IMR-90 (cell line): ENCODE measurements at regions not wholly inside any gene's neighbourhood (a gene's known extent, or its start where the extent isn't known, plus 50 kb on each side); places are given as distances from the start of the nearest gene placed in this dataset.
"Not testable (repeated sequence)": the region's sequence is repeated elsewhere in the genome, so short reads cannot be mapped to it uniquely, and the experiment has no call there.

Source experiments
- ATAC-seq: fragments of 200-7000 bp; cut with Tn5 transposase; 2 replicates; pipeline ENCODE4 v1.9.1; 2020; ENCODE audit warnings: low read depth, mild to moderate bottlenecking, moderate library complexity
- BruUV-seq: library from RNA; stranded (reverse); fragments of 400-500 nt; replicated peaks from 2 replicates; lab custom pipeline; 2021; lab: Mats Ljungman, UMichigan
- CTCF ChIA-PET: fragments of 300-600 bp; formaldehyde crosslinking; extraction: SDS; loops from one replicate; lab custom pipeline; 2021; ENCODE audit warnings: antibody characterized with exemption; lab: Yijun Ruan, JAX
- POLR2A ChIA-PET: fragments of 300-600 bp; sonication (Branson Sonifier 250); formaldehyde crosslinking; loops from one replicate; lab custom pipeline; 2022; ENCODE audit warnings: antibody characterized with exemption; ENCODE audit not compliant: unreplicated experiment; lab: Charles Lee
- DNase-seq: peaks from one replicate; pipeline ENCODE4 v3.0.0; 2013
- H2AFZ ChIP-seq: replicated peaks from 2 replicates; pipeline ENCODE3; 2013; ENCODE audit warnings: low read length, mild to moderate bottlenecking; ENCODE audit not compliant: poor library complexity
- H2AK5ac ChIP-seq: 2 replicates; pipeline ENCODE4 v1.6.1; 2013; ENCODE audit warnings: low read depth, low read length, inconsistent platforms
- H2AK9ac ChIP-seq: replicated peaks from 2 replicates; pipeline ENCODE3; 2013; ENCODE audit warnings: mild to moderate bottlenecking, low read depth, low read length, moderate library complexity; ENCODE audit not compliant: poor library complexity
- H2BK120ac ChIP-seq: 2 replicates; pipeline ENCODE4 v1.6.1; 2013; ENCODE audit warnings: low read depth, low read length, inconsistent platforms
- H2BK15ac ChIP-seq: 3 replicates; pipeline ENCODE4 v1.6.1; 2013; ENCODE audit warnings: low read depth, low read length, inconsistent platforms
- H2BK20ac ChIP-seq: 2 replicates; pipeline ENCODE4 v1.6.1; 2013; ENCODE audit warnings: low read depth, mild to moderate bottlenecking, inconsistent platforms, low read length, moderate library complexity
- H2BK5ac ChIP-seq: 2 replicates; pipeline ENCODE4 v1.6.1; 2013; ENCODE audit warnings: mild to moderate bottlenecking, low read depth, low read length, inconsistent platforms; ENCODE audit not compliant: poor library complexity, severe bottlenecking
- H3K14ac ChIP-seq: replicated peaks from 2 replicates; pipeline ENCODE4 v1.6.1; 2013; ENCODE audit warnings: low read depth, low read length, inconsistent platforms
- H3K18ac ChIP-seq: 2 replicates; pipeline ENCODE4 v1.6.1; 2013; ENCODE audit warnings: low read depth, low read length, control low read depth
- H3K23ac ChIP-seq: 2 replicates; pipeline ENCODE4 v1.6.1; 2013; ENCODE audit warnings: low read depth, low read length, inconsistent platforms
- H3K27ac ChIP-seq: 2 replicates; pipeline ENCODE4 v1.5.1; 2013; ENCODE audit warnings: mild to moderate bottlenecking, control low read depth, low read length; ENCODE audit not compliant: insufficient read depth
- H3K27me3 ChIP-seq: 2 replicates; pipeline ENCODE4 v1.6.1; 2013; ENCODE audit warnings: low read length; ENCODE audit not compliant: control insufficient read depth, insufficient read depth
- H3K36me3 ChIP-seq: 2 replicates; pipeline ENCODE4 v1.6.1; 2013; ENCODE audit warnings: low read length, mixed read lengths; ENCODE audit not compliant: control insufficient read depth, insufficient read depth
- H3K4ac ChIP-seq: 2 replicates; pipeline ENCODE4 v1.6.1; 2013; ENCODE audit warnings: low read depth, low read length, inconsistent platforms
- H3K4me1 ChIP-seq: 2 replicates; pipeline ENCODE4 v1.6.1; 2013; ENCODE audit warnings: low read length, mixed read lengths; ENCODE audit not compliant: control insufficient read depth, insufficient read depth
- H3K4me2 ChIP-seq: 2 replicates; pipeline ENCODE4 v1.6.1; 2013; ENCODE audit warnings: low read depth, mild to moderate bottlenecking, control low read depth, low read length, moderate library complexity
- H3K4me3 ChIP-seq: 2 replicates; pipeline ENCODE4 v1.5.1; 2013; ENCODE audit warnings: low read depth, mild to moderate bottlenecking, control low read depth, low read length, moderate library complexity; ENCODE audit not compliant: insufficient read depth
- H3K56ac ChIP-seq: 2 replicates; pipeline ENCODE4 v1.6.1; 2013; ENCODE audit warnings: low read length, inconsistent platforms; ENCODE audit not compliant: insufficient read depth; ENCODE audit errors: extremely low read depth
- H3K79me1 ChIP-seq, 2 experiments: 2 replicates each; pipeline ENCODE4 v1.6.1; 2013; ENCODE audit warnings: low read length in 2 of 2, inconsistent platforms in 1 of 2, low read depth in 1 of 2
- H3K9ac ChIP-seq: 2 replicates; pipeline ENCODE4 v1.6.1; 2013; ENCODE audit warnings: low read depth, low read length, control low read depth
- H3K9me1 ChIP-seq: 2 replicates; pipeline ENCODE4 v1.6.1; 2013; ENCODE audit warnings: low read length, inconsistent platforms; ENCODE audit not compliant: insufficient read depth
- H3K9me3 ChIP-seq: 2 replicates; pipeline ENCODE4 v1.6.1; 2013; ENCODE audit warnings: low read length; ENCODE audit not compliant: control insufficient read depth, insufficient read depth
- H4K20me1 ChIP-seq: 2 replicates; pipeline ENCODE4 v1.6.1; 2013; ENCODE audit warnings: low read length, inconsistent platforms; ENCODE audit not compliant: insufficient read depth
- H4K5ac ChIP-seq: 2 replicates; pipeline ENCODE4 v1.6.1; 2013; ENCODE audit warnings: mild to moderate bottlenecking, low read depth, low read length, control low read depth
- H4K8ac ChIP-seq, 2 experiments: 2 replicates each; pipeline ENCODE4 v1.6.1; 2013; ENCODE audit warnings: low read depth in 2 of 2, low read length in 2 of 2, control low read depth in 1 of 2, inconsistent platforms in 1 of 2
- H4K91ac ChIP-seq: 2 replicates; pipeline ENCODE4 v1.6.1; 2013; ENCODE audit warnings: low read depth, low read length, inconsistent platforms; ENCODE audit not compliant: insufficient read depth
- BHLHE40 ChIP-seq: fragments of 150-350 bp; IDR thresholded peaks from 2 replicates; pipeline ENCODE4 v1.6.1; 2016; ENCODE audit warnings: mild to moderate bottlenecking, low read depth, low read length
- CHD1 ChIP-seq: IDR thresholded peaks from 2 replicates; pipeline ENCODE4 v1.6.1; 2012; ENCODE audit warnings: low read depth, low read length, improper control_type of control experiment
- ELK1 ChIP-seq: fragments of 150-350 bp; IDR thresholded peaks from 2 replicates; pipeline ENCODE4 v1.6.1; 2016; ENCODE audit warnings: low read depth, mild to moderate bottlenecking, low read length, moderate library complexity, borderline replicate concordance
- NFE2L2 ChIP-seq: fragments of 150-350 bp; IDR thresholded peaks from 2 replicates; pipeline ENCODE4 v1.6.1; 2016; ENCODE audit warnings: low read depth, mild to moderate bottlenecking, low read length
- POLR2A ChIP-seq: IDR thresholded peaks from 2 replicates; pipeline ENCODE4 v1.6.1; 2012; ENCODE audit warnings: mild to moderate bottlenecking, low read depth, low read length
- RAD21 ChIP-seq: IDR thresholded peaks from 2 replicates; pipeline ENCODE4 v1.6.1; 2012; ENCODE audit warnings: low read length, improper control_type of control experiment
- RFX5 ChIP-seq: IDR thresholded peaks from 2 replicates; pipeline ENCODE4 v1.8.0; 2012; ENCODE audit warnings: low read depth, mild to moderate bottlenecking, low read length, moderate library complexity
- WGBS, 2 experiments: methylation state at CpG; one replicate each; pipeline versions ENCODE4 v1.1.5 to v1.1.7; 2013; ENCODE audit warnings: missing lambda C conversion rate in 2 of 2; ENCODE audit not compliant: insufficient read length in 1 of 2; ENCODE audit errors: extremely low coverage in 2 of 2; 5-methylcytosine and 5-hydroxymethylcytosine counted together
- dilution Hi-C: fragments of 300-500 bp; cut with HindIII; formaldehyde crosslinking; loops from one replicate; pipeline ENCODE4 v1.14.3; 2018; ENCODE audit warnings: low sequenced_read_pairs; ENCODE audit not compliant: unreplicated experiment
- in situ Hi-C: fragments of 300-500 bp; cut with MboI; formaldehyde crosslinking; loops from 3 replicates; pipeline ENCODE4 v1.14.3; 2019; ENCODE audit warnings: low sequenced_read_pairs, inconsistent platforms, mixed read lengths
- intact Hi-C: fragments of 100-400 bp; cut with micrococcal nuclease; formaldehyde crosslinking; loops from 2 replicates; pipeline ENCODE4 v1.10.0; 2022

DNA sequence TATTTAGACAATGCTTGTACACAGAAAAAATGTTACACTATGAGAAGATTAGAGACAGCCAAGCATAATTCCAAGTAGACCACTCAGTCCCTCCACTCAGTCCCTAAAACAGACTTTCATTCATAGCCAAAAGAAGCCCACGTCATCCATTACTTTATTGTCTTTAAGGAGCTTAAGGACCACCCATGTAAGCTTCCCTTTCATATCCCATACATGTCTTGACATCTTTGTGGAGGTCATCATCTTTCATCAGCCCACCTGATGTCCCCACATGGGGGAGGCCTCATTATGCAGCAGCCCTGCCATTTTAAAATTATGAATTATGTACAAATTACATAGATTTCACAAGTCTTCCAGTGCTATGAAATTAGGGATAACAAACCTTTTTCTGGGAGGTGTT lies 92.6 kb upstream of the PALMD start:
- in situ Hi-C loops (no loop called here), intact Hi-C loops (no loop called here), dilution Hi-C loops (no loop called here)
- Histone ChIP-seq H3K27me3 (no peaks in the 10 kb centered on the region), H4K8ac (no peak overlapping the region), H2AK9ac (no peak overlapping the region), H4K20me1 (no peaks in the 10 kb centered on the region), H3K14ac (peak overlapping the region; percentile 29; the same call in 1 of the 2 replicates), H2BK20ac (peak overlapping the region; percentile 80; the same call in 1 of the 2 replicates), H3K9me1 (no peaks in the 10 kb centered on the region; the same call in 1 of the 2 replicates), H3K4me2 (no peak overlapping the region), H3K4me1 (peaks cover 11% of the 10 kb centered on the region), H3K18ac (no peak overlapping the region), H4K91ac (peak overlapping the region; percentile 7; the same call in 1 of the 2 replicates), H3K79me1 (no peaks in the 10 kb centered on the region), H2BK120ac (peak overlapping the region; percentile 50), H2AFZ (no peak overlapping the region), H3K9ac (no peak overlapping the region), H3K23ac (no peak overlapping the region), H2AK5ac (peak overlapping the region; percentile 63; the same call in 1 of the 2 replicates), H2BK5ac (peak overlapping the region; percentile 34), H3K9me3 (no peaks in the 10 kb centered on the region), H3K27ac (no peak overlapping the region), H3K56ac (no peak overlapping the region), H3K4ac (0 out of 2 replicates have a peak overlapping the region, but pooled peaks have one; percentile 27), H2BK15ac (no peak overlapping the region), H3K4me3 (no peak overlapping the region), H4K5ac (no peak overlapping the region), H3K36me3 (no peaks in the 10 kb centered on the region)
- CTCF ChIA-PET, result interaction anchor here (0.6 to 0.7 kb wide), 2 partner anchors 371 to 585 kb away, joined by 4 read pairs; no protein-coding TSS in a partner anchor
- no CpG with 5 or more reads among the region's 1 CpG for WGBS, 2 experiments
- DNase-seq, result no peak
- ATAC-seq, result no peak
- TF ChIP-seq POLR2A (no peak), CHD1 (no peak), BHLHE40 (no peak), ELK1 (no peak), NFE2L2 (no peak), RAD21 (no peak), RFX5 (no peak)
- no TSS peak for BruUV-seq
- POLR2A ChIA-PET, result no interaction called here

- H2BK120ac ChIP-seq, dilution Hi-C loops, H2BK5ac ChIP-seq, H2AK9ac ChIP-seq, H3K27ac ChIP-seq, H3K79me1 ChIP-seq, H3K4me2 ChIP-seq, in situ Hi-C loops, H3K18ac ChIP-seq, H2BK20ac ChIP-seq, H2BK15ac ChIP-seq, BruUV-seq, H3K14ac ChIP-seq, H3K9ac ChIP-seq, H3K4ac ChIP-seq, H2AFZ ChIP-seq, H3K56ac ChIP-seq, intact Hi-C loops, H3K9me1 ChIP-seq, H4K91ac ChIP-seq, H3K4me3 ChIP-seq, H2AK5ac ChIP-seq, H4K5ac ChIP-seq, H3K9me3 ChIP-seq, CTCF ChIA-PET, H3K23ac ChIP-seq, ATAC-seq, H3K36me3 ChIP-seq, H3K27me3 ChIP-seq, H4K8ac ChIP-seq, POLR2A ChIA-PET, H4K20me1 ChIP-seq: not testable (repeated sequence)
- peaks cover 12% of the 10 kb centered on the region for H3K4me1 ChIP-seq
- 40% methylated on average over 1 of the region's 3 CpGs; no CpG with 5 or more reads in 1 of the 2 experiments for WGBS, 2 experiments
- peak; percentile 38 for DNase-seq
Measured at GRCh38 chr1:99553819-99554218, 92.1 kb upstream of the PALMD start.
